WTC11 (cell line): ENCODE measurements at regions not wholly inside any gene's neighbourhood (a gene's known extent, or its start where the extent isn't known, plus 50 kb on each side); places are given as distances from the start of the nearest gene placed in this dataset.

Source experiments
- ATAC-seq: fragments of 200-7000 bp; cut with Tn5 transposase; 2 replicates; pipeline ENCODE4 v1.10.0; 2021; ENCODE audit warnings: mild to moderate bottlenecking, moderate library complexity
- CTCF ChIA-PET: fragments of 300-600 bp; sonication (Branson Sonifier 250); formaldehyde crosslinking; loops from one replicate; lab custom pipeline; 2021; ENCODE audit warnings: antibody characterized with exemption; lab: Charles Lee
- POLR2A ChIA-PET: fragments of 350-600 bp; sonication (Branson Sonifier 250); formaldehyde crosslinking; loops from one replicate; lab custom pipeline; 2021; ENCODE audit warnings: antibody characterized with exemption; lab: Charles Lee
- DNase-seq: peaks from one replicate; pipeline ENCODE4 v3.0.0; 2021; ENCODE audit warnings: low spot score
- H3K27ac Mint-ChIP-seq: 2 replicates; pipeline ENCODE4 v1.8.0; 2021; ENCODE audit warnings: mixed read lengths
- H3K27me3 Mint-ChIP-seq: 2 replicates; pipeline ENCODE4 v1.8.0; 2021; ENCODE audit warnings: low read depth, mild to moderate bottlenecking, moderate library complexity, mixed read lengths
- H3K36me3 Mint-ChIP-seq: 2 replicates; pipeline ENCODE4 v1.8.0; 2021; ENCODE audit warnings: mixed read lengths
- H3K4me1 Mint-ChIP-seq: 2 replicates; pipeline ENCODE4 v1.8.0; 2022; ENCODE audit warnings: mixed read lengths
- H3K4me3 Mint-ChIP-seq: 2 replicates; pipeline ENCODE4 v1.8.0; 2021; ENCODE audit warnings: mild to moderate bottlenecking, moderate library complexity, mixed read lengths
- H3K9me3 Mint-ChIP-seq: 2 replicates; pipeline ENCODE4 v1.8.0; 2021; ENCODE audit warnings: mixed read lengths
- CBFB ChIP-seq: sonication (generic); formaldehyde crosslinking; IDR thresholded peaks from 2 replicates; pipeline ENCODE4 v1.8.1; 2022; ENCODE audit warnings: mild to moderate bottlenecking, low read depth, missing genetic modification reagents
- CREM ChIP-seq: sonication (generic); formaldehyde crosslinking; IDR thresholded peaks from 2 replicates; pipeline ENCODE4 v1.8.1; 2022; ENCODE audit warnings: mild to moderate bottlenecking, missing genetic modification reagents, moderate library complexity
- EMX1 ChIP-seq: fragments of 250-450 bp; sonication (Bioruptor Pico); IDR thresholded peaks from 2 replicates; pipeline ENCODE4 v1.8.0; 2021; ENCODE audit warnings: mild to moderate bottlenecking
- ETV6 ChIP-seq: sonication (generic); formaldehyde crosslinking; IDR thresholded peaks from 2 replicates; pipeline ENCODE4 v1.8.1; 2022; ENCODE audit warnings: mild to moderate bottlenecking, missing genetic modification reagents
- GTF2I ChIP-seq: fragments of 250-450 bp; sonication (Bioruptor Pico); conservative IDR thresholded peaks from 2 replicates; pipeline ENCODE4 v1.4.0; 2021; ENCODE audit warnings: mild to moderate bottlenecking
- NR2C2 ChIP-seq: sonication (generic); formaldehyde crosslinking; IDR thresholded peaks from 2 replicates; pipeline ENCODE4 v1.8.0; 2022; ENCODE audit warnings: mild to moderate bottlenecking, missing genetic modification reagents
- PRRX2 ChIP-seq: fragments of 250-450 bp; sonication (Bioruptor Pico); IDR thresholded peaks from 2 replicates; pipeline ENCODE4 v1.8.0; 2021; ENCODE audit warnings: mild to moderate bottlenecking
- SMAD3 ChIP-seq: sonication (generic); formaldehyde crosslinking; IDR thresholded peaks from 2 replicates; pipeline ENCODE4 v1.8.0; 2022; ENCODE audit warnings: missing genetic modification reagents, mild to moderate bottlenecking, borderline replicate concordance
- SP1 ChIP-seq: sonication (generic); formaldehyde crosslinking; conservative IDR thresholded peaks from 2 replicates; pipeline ENCODE4 v1.8.1; 2022; ENCODE audit warnings: missing genetic modification reagents
- TCF7 ChIP-seq: sonication (generic); formaldehyde crosslinking; IDR thresholded peaks from 2 replicates; pipeline ENCODE4 v1.8.0; 2022; ENCODE audit warnings: mild to moderate bottlenecking, low read depth, missing genetic modification reagents, moderate library complexity
- ZNF317 ChIP-seq: sonication (generic); formaldehyde crosslinking; IDR thresholded peaks from 2 replicates; pipeline ENCODE4 v1.8.1; 2023; ENCODE audit warnings: low read depth, mild to moderate bottlenecking, moderate library complexity, missing genetic modification reagents, borderline replicate concordance
- ZNF671 ChIP-seq: fragments of 250-450 bp; sonication (Bioruptor Pico); IDR thresholded peaks from 2 replicates; pipeline ENCODE4 v1.8.0; 2021; ENCODE audit warnings: mild to moderate bottlenecking
- TF ChIP-seq, protein P1 (sequence below): sonication (generic); formaldehyde crosslinking; IDR thresholded peaks from 2 replicates; pipeline ENCODE4 v1.8.0; 2022; ENCODE audit warnings: mild to moderate bottlenecking, missing genetic modification reagents
- TF ChIP-seq, protein P2 (sequence below): fragments of 250-450 bp; sonication (Bioruptor Pico); IDR thresholded peaks from 2 replicates; pipeline ENCODE4 v1.9.0; 2021; ENCODE audit warnings: moderate library complexity, mild to moderate bottlenecking, inconsistent platforms, borderline replicate concordance
- TF ChIP-seq, protein P3 (sequence below): sonication (generic); formaldehyde crosslinking; IDR thresholded peaks from 2 replicates; pipeline ENCODE4 v1.8.1; 2022; ENCODE audit warnings: missing genetic modification reagents, borderline replicate concordance
- TF ChIP-seq, protein P4 (sequence below): fragments of 200-600 bp; IDR thresholded peaks from 2 replicates; pipeline ENCODE4 v1.8.0; 2022; ENCODE audit warnings: antibody characterized with exemption
- TF ChIP-seq, protein P5 (sequence below): sonication (generic); formaldehyde crosslinking; IDR thresholded peaks from 2 replicates; pipeline ENCODE4 v1.8.1; 2023; ENCODE audit warnings: mild to moderate bottlenecking, missing genetic modification reagents
- TF ChIP-seq, protein P6 (sequence below): sonication (generic); formaldehyde crosslinking; IDR thresholded peaks from 2 replicates; pipeline ENCODE4 v1.8.1; 2022; ENCODE audit warnings: low read depth, mild to moderate bottlenecking, moderate library complexity, missing genetic modification reagents, borderline replicate concordance
- TF ChIP-seq, protein P7 (sequence below): sonication (generic); formaldehyde crosslinking; IDR thresholded peaks from 2 replicates; pipeline ENCODE4 v1.8.1; 2023; ENCODE audit warnings: mild to moderate bottlenecking, missing genetic modification reagents, borderline replicate concordance
- TF ChIP-seq, protein P8 (sequence below): sonication (generic); formaldehyde crosslinking; IDR thresholded peaks from 2 replicates; pipeline ENCODE4 v1.8.1; 2022; ENCODE audit warnings: mild to moderate bottlenecking, moderate library complexity, missing genetic modification reagents

DNA sequence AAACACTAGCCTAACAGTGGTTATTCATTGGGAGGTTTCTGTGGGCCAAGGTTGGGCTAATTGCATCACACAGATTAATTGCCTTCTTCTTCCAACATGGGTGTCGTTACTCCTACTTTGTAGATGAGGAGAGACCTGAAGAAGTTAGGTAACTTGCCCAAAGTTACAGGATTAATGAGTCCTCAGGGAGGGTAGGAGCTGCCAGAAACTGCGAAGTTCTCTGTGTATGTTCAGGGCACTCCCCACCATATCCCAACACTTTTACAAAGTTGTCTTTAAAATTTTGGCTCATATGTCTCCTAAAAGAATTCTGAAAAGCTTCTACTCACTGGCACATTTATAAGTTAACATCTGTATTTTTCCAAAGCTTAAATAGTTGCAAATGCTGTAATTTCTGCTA, 323.5 kb upstream of the HSF2 start:
- Mint-ChIP-seq H3K36me3 (no peaks in the 10 kb centered on the region), H3K4me3 (no peak overlapping the region), H3K27ac (no peak overlapping the region), H3K27me3 (no peaks in the 10 kb centered on the region), H3K4me1 (peaks cover 10% of the 10 kb centered on the region), H3K9me3 (no peaks in the 10 kb centered on the region)
- ChIA-PET POLR2A (no interaction called here), CTCF (no interaction called here)
- DNase-seq (no peak), ATAC-seq (no peak)
- TF ChIP-seq PRRX2 (CRISPR knock-in tag) = no peak
- no peak for TF ChIP-seq NR2C2 (CRISPR knock-in tag)
- TF ChIP-seq, protein P1, sequence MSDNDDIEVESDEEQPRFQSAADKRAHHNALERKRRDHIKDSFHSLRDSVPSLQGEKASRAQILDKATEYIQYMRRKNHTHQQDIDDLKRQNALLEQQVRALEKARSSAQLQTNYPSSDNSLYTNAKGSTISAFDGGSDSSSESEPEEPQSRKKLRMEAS = no peak
- TF ChIP-seq, protein P2, sequence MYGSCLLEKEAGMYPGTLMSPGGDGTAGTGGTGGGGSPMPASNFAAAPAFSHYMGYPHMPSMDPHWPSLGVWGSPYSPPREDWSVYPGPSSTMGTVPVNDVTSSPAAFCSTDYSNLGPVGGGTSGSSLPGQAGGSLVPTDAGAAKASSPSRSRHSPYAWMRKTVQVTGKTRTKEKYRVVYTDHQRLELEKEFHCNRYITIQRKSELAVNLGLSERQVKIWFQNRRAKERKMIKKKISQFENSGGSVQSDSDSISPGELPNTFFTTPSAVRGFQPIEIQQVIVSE (CRISPR knock-in tag) = no peak
- TF ChIP-seq SP1 (CRISPR knock-in tag) = no peak
- TF ChIP-seq, protein P3, sequence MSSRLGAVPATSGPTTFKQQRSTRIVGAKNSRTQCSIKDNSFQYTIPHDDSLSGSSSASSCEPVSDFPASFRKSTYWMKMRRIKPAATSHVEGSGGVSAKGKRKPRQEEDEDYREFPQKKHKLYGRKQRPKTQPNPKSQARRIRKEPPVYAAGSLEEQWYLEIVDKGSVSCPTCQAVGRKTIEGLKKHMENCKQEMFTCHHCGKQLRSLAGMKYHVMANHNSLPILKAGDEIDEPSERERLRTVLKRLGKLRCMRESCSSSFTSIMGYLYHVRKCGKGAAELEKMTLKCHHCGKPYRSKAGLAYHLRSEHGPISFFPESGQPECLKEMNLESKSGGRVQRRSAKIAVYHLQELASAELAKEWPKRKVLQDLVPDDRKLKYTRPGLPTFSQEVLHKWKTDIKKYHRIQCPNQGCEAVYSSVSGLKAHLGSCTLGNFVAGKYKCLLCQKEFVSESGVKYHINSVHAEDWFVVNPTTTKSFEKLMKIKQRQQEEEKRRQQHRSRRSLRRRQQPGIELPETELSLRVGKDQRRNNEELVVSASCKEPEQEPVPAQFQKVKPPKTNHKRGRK (CRISPR knock-in tag) = no peak
- TF ChIP-seq, protein P4, sequence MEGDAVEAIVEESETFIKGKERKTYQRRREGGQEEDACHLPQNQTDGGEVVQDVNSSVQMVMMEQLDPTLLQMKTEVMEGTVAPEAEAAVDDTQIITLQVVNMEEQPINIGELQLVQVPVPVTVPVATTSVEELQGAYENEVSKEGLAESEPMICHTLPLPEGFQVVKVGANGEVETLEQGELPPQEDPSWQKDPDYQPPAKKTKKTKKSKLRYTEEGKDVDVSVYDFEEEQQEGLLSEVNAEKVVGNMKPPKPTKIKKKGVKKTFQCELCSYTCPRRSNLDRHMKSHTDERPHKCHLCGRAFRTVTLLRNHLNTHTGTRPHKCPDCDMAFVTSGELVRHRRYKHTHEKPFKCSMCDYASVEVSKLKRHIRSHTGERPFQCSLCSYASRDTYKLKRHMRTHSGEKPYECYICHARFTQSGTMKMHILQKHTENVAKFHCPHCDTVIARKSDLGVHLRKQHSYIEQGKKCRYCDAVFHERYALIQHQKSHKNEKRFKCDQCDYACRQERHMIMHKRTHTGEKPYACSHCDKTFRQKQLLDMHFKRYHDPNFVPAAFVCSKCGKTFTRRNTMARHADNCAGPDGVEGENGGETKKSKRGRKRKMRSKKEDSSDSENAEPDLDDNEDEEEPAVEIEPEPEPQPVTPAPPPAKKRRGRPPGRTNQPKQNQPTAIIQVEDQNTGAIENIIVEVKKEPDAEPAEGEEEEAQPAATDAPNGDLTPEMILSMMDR = no peak
- TF ChIP-seq, protein P5, sequence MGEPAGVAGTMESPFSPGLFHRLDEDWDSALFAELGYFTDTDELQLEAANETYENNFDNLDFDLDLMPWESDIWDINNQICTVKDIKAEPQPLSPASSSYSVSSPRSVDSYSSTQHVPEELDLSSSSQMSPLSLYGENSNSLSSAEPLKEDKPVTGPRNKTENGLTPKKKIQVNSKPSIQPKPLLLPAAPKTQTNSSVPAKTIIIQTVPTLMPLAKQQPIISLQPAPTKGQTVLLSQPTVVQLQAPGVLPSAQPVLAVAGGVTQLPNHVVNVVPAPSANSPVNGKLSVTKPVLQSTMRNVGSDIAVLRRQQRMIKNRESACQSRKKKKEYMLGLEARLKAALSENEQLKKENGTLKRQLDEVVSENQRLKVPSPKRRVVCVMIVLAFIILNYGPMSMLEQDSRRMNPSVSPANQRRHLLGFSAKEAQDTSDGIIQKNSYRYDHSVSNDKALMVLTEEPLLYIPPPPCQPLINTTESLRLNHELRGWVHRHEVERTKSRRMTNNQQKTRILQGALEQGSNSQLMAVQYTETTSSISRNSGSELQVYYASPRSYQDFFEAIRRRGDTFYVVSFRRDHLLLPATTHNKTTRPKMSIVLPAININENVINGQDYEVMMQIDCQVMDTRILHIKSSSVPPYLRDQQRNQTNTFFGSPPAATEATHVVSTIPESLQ (CRISPR knock-in tag) = no peak
- no peak for TF ChIP-seq EMX1
- no peak for TF ChIP-seq SMAD3 (CRISPR knock-in tag)
- TF ChIP-seq ZNF671 (CRISPR knock-in tag) = no peak
- TF ChIP-seq ZNF317 (CRISPR knock-in tag) = no peak
- no peak for TF ChIP-seq TCF7 (CRISPR knock-in tag)
- no peak for TF ChIP-seq CBFB (CRISPR knock-in tag)
- TF ChIP-seq CREM (CRISPR knock-in tag) = no peak
- TF ChIP-seq, protein P6, sequence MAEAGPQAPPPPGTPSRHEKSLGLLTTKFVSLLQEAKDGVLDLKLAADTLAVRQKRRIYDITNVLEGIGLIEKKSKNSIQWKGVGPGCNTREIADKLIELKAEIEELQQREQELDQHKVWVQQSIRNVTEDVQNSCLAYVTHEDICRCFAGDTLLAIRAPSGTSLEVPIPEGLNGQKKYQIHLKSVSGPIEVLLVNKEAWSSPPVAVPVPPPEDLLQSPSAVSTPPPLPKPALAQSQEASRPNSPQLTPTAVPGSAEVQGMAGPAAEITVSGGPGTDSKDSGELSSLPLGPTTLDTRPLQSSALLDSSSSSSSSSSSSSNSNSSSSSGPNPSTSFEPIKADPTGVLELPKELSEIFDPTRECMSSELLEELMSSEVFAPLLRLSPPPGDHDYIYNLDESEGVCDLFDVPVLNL = no peak
- TF ChIP-seq, protein P7, sequence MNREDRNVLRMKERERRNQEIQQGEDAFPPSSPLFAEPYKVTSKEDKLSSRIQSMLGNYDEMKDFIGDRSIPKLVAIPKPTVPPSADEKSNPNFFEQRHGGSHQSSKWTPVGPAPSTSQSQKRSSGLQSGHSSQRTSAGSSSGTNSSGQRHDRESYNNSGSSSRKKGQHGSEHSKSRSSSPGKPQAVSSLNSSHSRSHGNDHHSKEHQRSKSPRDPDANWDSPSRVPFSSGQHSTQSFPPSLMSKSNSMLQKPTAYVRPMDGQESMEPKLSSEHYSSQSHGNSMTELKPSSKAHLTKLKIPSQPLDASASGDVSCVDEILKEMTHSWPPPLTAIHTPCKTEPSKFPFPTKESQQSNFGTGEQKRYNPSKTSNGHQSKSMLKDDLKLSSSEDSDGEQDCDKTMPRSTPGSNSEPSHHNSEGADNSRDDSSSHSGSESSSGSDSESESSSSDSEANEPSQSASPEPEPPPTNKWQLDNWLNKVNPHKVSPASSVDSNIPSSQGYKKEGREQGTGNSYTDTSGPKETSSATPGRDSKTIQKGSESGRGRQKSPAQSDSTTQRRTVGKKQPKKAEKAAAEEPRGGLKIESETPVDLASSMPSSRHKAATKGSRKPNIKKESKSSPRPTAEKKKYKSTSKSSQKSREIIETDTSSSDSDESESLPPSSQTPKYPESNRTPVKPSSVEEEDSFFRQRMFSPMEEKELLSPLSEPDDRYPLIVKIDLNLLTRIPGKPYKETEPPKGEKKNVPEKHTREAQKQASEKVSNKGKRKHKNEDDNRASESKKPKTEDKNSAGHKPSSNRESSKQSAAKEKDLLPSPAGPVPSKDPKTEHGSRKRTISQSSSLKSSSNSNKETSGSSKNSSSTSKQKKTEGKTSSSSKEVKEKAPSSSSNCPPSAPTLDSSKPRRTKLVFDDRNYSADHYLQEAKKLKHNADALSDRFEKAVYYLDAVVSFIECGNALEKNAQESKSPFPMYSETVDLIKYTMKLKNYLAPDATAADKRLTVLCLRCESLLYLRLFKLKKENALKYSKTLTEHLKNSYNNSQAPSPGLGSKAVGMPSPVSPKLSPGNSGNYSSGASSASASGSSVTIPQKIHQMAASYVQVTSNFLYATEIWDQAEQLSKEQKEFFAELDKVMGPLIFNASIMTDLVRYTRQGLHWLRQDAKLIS (CRISPR knock-in tag) = no peak
- no peak for TF ChIP-seq GTF2I (CRISPR knock-in tag)
- TF ChIP-seq, protein P8, sequence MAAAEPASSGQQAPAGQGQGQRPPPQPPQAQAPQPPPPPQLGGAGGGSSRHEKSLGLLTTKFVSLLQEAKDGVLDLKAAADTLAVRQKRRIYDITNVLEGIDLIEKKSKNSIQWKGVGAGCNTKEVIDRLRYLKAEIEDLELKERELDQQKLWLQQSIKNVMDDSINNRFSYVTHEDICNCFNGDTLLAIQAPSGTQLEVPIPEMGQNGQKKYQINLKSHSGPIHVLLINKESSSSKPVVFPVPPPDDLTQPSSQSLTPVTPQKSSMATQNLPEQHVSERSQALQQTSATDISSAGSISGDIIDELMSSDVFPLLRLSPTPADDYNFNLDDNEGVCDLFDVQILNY = no peak
- TF ChIP-seq ETV6 = no peak
